IMR-90 (cell line): ENCODE measurements at regions not wholly inside any gene's neighbourhood (a gene's known extent, or its start where the extent isn't known, plus 50 kb on each side); places are given as distances from the start of the nearest gene placed in this dataset.
"Not testable (repeated sequence)": the region's sequence is repeated elsewhere in the genome, so short reads cannot be mapped to it uniquely, and the experiment has no call there.

Experiments used
- ATAC-seq: fragments of 200-7000 bp; cut with Tn5 transposase; 2 replicates; pipeline ENCODE4 v1.9.1; 2020; ENCODE audit warnings: low read depth, mild to moderate bottlenecking, moderate library complexity
- BruUV-seq: library from RNA; stranded (reverse); fragments of 400-500 nt; replicated peaks from 2 replicates; lab custom pipeline; 2021; lab: Mats Ljungman, UMichigan
- CTCF ChIA-PET: fragments of 300-600 bp; formaldehyde crosslinking; extraction: SDS; loops from one replicate; lab custom pipeline; 2021; ENCODE audit warnings: antibody characterized with exemption; lab: Yijun Ruan, JAX
- POLR2A ChIA-PET: fragments of 300-600 bp; sonication (Branson Sonifier 250); formaldehyde crosslinking; loops from one replicate; lab custom pipeline; 2022; ENCODE audit warnings: antibody characterized with exemption; ENCODE audit not compliant: unreplicated experiment; lab: Charles Lee
- DNase-seq: peaks from one replicate; pipeline ENCODE4 v3.0.0; 2013
- H2AFZ ChIP-seq: replicated peaks from 2 replicates; pipeline ENCODE3; 2013; ENCODE audit warnings: low read length, mild to moderate bottlenecking; ENCODE audit not compliant: poor library complexity
- H2AK5ac ChIP-seq: 2 replicates; pipeline ENCODE4 v1.6.1; 2013; ENCODE audit warnings: low read depth, low read length, inconsistent platforms
- H2AK9ac ChIP-seq: replicated peaks from 2 replicates; pipeline ENCODE3; 2013; ENCODE audit warnings: mild to moderate bottlenecking, low read depth, low read length, moderate library complexity; ENCODE audit not compliant: poor library complexity
- H2BK120ac ChIP-seq: 2 replicates; pipeline ENCODE4 v1.6.1; 2013; ENCODE audit warnings: low read depth, low read length, inconsistent platforms
- H2BK15ac ChIP-seq: 3 replicates; pipeline ENCODE4 v1.6.1; 2013; ENCODE audit warnings: low read depth, low read length, inconsistent platforms
- H2BK20ac ChIP-seq: 2 replicates; pipeline ENCODE4 v1.6.1; 2013; ENCODE audit warnings: low read depth, mild to moderate bottlenecking, inconsistent platforms, low read length, moderate library complexity
- H2BK5ac ChIP-seq: 2 replicates; pipeline ENCODE4 v1.6.1; 2013; ENCODE audit warnings: mild to moderate bottlenecking, low read depth, low read length, inconsistent platforms; ENCODE audit not compliant: poor library complexity, severe bottlenecking
- H3K14ac ChIP-seq: replicated peaks from 2 replicates; pipeline ENCODE4 v1.6.1; 2013; ENCODE audit warnings: low read depth, low read length, inconsistent platforms
- H3K18ac ChIP-seq: 2 replicates; pipeline ENCODE4 v1.6.1; 2013; ENCODE audit warnings: low read depth, low read length, control low read depth
- H3K23ac ChIP-seq: 2 replicates; pipeline ENCODE4 v1.6.1; 2013; ENCODE audit warnings: low read depth, low read length, inconsistent platforms
- H3K27ac ChIP-seq: 2 replicates; pipeline ENCODE4 v1.5.1; 2013; ENCODE audit warnings: mild to moderate bottlenecking, control low read depth, low read length; ENCODE audit not compliant: insufficient read depth
- H3K27me3 ChIP-seq: 2 replicates; pipeline ENCODE4 v1.6.1; 2013; ENCODE audit warnings: low read length; ENCODE audit not compliant: control insufficient read depth, insufficient read depth
- H3K36me3 ChIP-seq: 2 replicates; pipeline ENCODE4 v1.6.1; 2013; ENCODE audit warnings: low read length, mixed read lengths; ENCODE audit not compliant: control insufficient read depth, insufficient read depth
- H3K4ac ChIP-seq: 2 replicates; pipeline ENCODE4 v1.6.1; 2013; ENCODE audit warnings: low read depth, low read length, inconsistent platforms
- H3K4me1 ChIP-seq: 2 replicates; pipeline ENCODE4 v1.6.1; 2013; ENCODE audit warnings: low read length, mixed read lengths; ENCODE audit not compliant: control insufficient read depth, insufficient read depth
- H3K4me2 ChIP-seq: 2 replicates; pipeline ENCODE4 v1.6.1; 2013; ENCODE audit warnings: low read depth, mild to moderate bottlenecking, control low read depth, low read length, moderate library complexity
- H3K4me3 ChIP-seq: 2 replicates; pipeline ENCODE4 v1.5.1; 2013; ENCODE audit warnings: low read depth, mild to moderate bottlenecking, control low read depth, low read length, moderate library complexity; ENCODE audit not compliant: insufficient read depth
- H3K56ac ChIP-seq: 2 replicates; pipeline ENCODE4 v1.6.1; 2013; ENCODE audit warnings: low read length, inconsistent platforms; ENCODE audit not compliant: insufficient read depth; ENCODE audit errors: extremely low read depth
- H3K79me1 ChIP-seq, 2 experiments: 2 replicates each; pipeline ENCODE4 v1.6.1; 2013; ENCODE audit warnings: low read length in 2 of 2, inconsistent platforms in 1 of 2, low read depth in 1 of 2
- H3K9ac ChIP-seq: 2 replicates; pipeline ENCODE4 v1.6.1; 2013; ENCODE audit warnings: low read depth, low read length, control low read depth
- H3K9me1 ChIP-seq: 2 replicates; pipeline ENCODE4 v1.6.1; 2013; ENCODE audit warnings: low read length, inconsistent platforms; ENCODE audit not compliant: insufficient read depth
- H3K9me3 ChIP-seq: 2 replicates; pipeline ENCODE4 v1.6.1; 2013; ENCODE audit warnings: low read length; ENCODE audit not compliant: control insufficient read depth, insufficient read depth
- H4K20me1 ChIP-seq: 2 replicates; pipeline ENCODE4 v1.6.1; 2013; ENCODE audit warnings: low read length, inconsistent platforms; ENCODE audit not compliant: insufficient read depth
- H4K5ac ChIP-seq: 2 replicates; pipeline ENCODE4 v1.6.1; 2013; ENCODE audit warnings: mild to moderate bottlenecking, low read depth, low read length, control low read depth
- H4K8ac ChIP-seq, 2 experiments: 2 replicates each; pipeline ENCODE4 v1.6.1; 2013; ENCODE audit warnings: low read depth in 2 of 2, low read length in 2 of 2, control low read depth in 1 of 2, inconsistent platforms in 1 of 2
- H4K91ac ChIP-seq: 2 replicates; pipeline ENCODE4 v1.6.1; 2013; ENCODE audit warnings: low read depth, low read length, inconsistent platforms; ENCODE audit not compliant: insufficient read depth
- FOS ChIP-seq: fragments of 150-350 bp; IDR thresholded peaks from 2 replicates; pipeline ENCODE4 v1.6.1; 2016; ENCODE audit warnings: low read depth, low read length
- MAFK ChIP-seq: IDR thresholded peaks from 2 replicates; pipeline ENCODE4 v1.6.1; 2012; ENCODE audit warnings: low read depth, low read length, improper control_type of control experiment
- RAD21 ChIP-seq: IDR thresholded peaks from 2 replicates; pipeline ENCODE4 v1.6.1; 2012; ENCODE audit warnings: low read length, improper control_type of control experiment
- WGBS, 2 experiments: methylation state at CpG; one replicate each; pipeline versions ENCODE4 v1.1.5 to v1.1.7; 2013; ENCODE audit warnings: missing lambda C conversion rate in 2 of 2; ENCODE audit not compliant: insufficient read length in 1 of 2; ENCODE audit errors: extremely low coverage in 2 of 2; 5-methylcytosine and 5-hydroxymethylcytosine counted together
- dilution Hi-C: fragments of 300-500 bp; cut with HindIII; formaldehyde crosslinking; loops from one replicate; pipeline ENCODE4 v1.14.3; 2018; ENCODE audit warnings: low sequenced_read_pairs; ENCODE audit not compliant: unreplicated experiment
- in situ Hi-C: fragments of 300-500 bp; cut with MboI; formaldehyde crosslinking; loops from 3 replicates; pipeline ENCODE4 v1.14.3; 2019; ENCODE audit warnings: low sequenced_read_pairs, inconsistent platforms, mixed read lengths
- intact Hi-C: fragments of 100-400 bp; cut with micrococcal nuclease; formaldehyde crosslinking; loops from 2 replicates; pipeline ENCODE4 v1.10.0; 2022

GRCh38 chr13:44710576-44710975, 134.4 kb upstream of the TSC22D1 start:
- no peaks in the 10 kb centered on the region for H4K20me1 ChIP-seq
- WGBS, 2 experiments, result no CpG with 5 or more reads among the region's 2 CpGs
- H3K14ac ChIP-seq, result peak overlapping the region; percentile 92
- peak overlapping the region; percentile 81 for H2AK9ac ChIP-seq
- peak; percentile 96 for DNase-seq
- H2BK20ac ChIP-seq, result peak overlapping the region; percentile 96
- CTCF ChIA-PET, result no interaction called here
- dilution Hi-C loops (no loop called here), in situ Hi-C loops (no loop called here), intact Hi-C loops (loop anchor here (5.0 to 10.0 kb wide), 3 partner anchors 133 to 602 kb away; partner anchors contain the start of gene TSC22D1)
- peak overlapping the region; percentile 94 for H2BK5ac ChIP-seq
- H3K36me3 ChIP-seq, result no peaks in the 10 kb centered on the region
- H2AFZ ChIP-seq, result peak overlapping the region; percentile 53
- H3K27ac ChIP-seq, result peak overlapping the region; percentile 68
- H3K4me2 ChIP-seq, result peak overlapping the region; percentile 63; the same call in 1 of the 2 replicates
- H3K18ac ChIP-seq, result peak overlapping the region; percentile 92; the same call in 1 of the 2 replicates
- H3K4me1 ChIP-seq, result peaks cover 12% of the 10 kb centered on the region
- POLR2A ChIA-PET, result no interaction called here
- peak; percentile 59 for ATAC-seq
- H3K56ac ChIP-seq, result peak overlapping the region; percentile 66; the same call in 1 of the 2 replicates
- H2BK15ac ChIP-seq, result peak overlapping the region; percentile 69
- peak overlapping the region; percentile 77; the same call in 1 of the 2 replicates for H3K23ac ChIP-seq
- H3K9me3 ChIP-seq, result no peaks in the 10 kb centered on the region
- BruUV-seq, result no TSS peak
- H3K9ac ChIP-seq, result no peak overlapping the region
- H4K5ac ChIP-seq, result peak overlapping the region; percentile 65; the same call in 1 of the 2 replicates
- H3K79me1 ChIP-seq, result 0 out of 4 replicates have a peak, but pooled peaks cover 0 to 5% of the 10 kb centered on the region in 2 experiments
- H3K27me3 ChIP-seq, result no peaks in the 10 kb centered on the region
- H3K4ac ChIP-seq, result peak overlapping the region; percentile 95
- peak overlapping the region; percentile 37 to 96 for H4K8ac ChIP-seq
- no peak overlapping the region for H3K4me3 ChIP-seq
- TF ChIP-seq MAFK (no peak), FOS (peak; percentile 80), RAD21 (peak; percentile 12; the same call in 1 of the 2 replicates)
- no peaks in the 10 kb centered on the region for H3K9me1 ChIP-seq
- H4K91ac ChIP-seq, result peak overlapping the region; percentile 69
- H2BK120ac ChIP-seq, result peak overlapping the region; percentile 97
- peak overlapping the region; percentile 95 for H2AK5ac ChIP-seq

DNA sequence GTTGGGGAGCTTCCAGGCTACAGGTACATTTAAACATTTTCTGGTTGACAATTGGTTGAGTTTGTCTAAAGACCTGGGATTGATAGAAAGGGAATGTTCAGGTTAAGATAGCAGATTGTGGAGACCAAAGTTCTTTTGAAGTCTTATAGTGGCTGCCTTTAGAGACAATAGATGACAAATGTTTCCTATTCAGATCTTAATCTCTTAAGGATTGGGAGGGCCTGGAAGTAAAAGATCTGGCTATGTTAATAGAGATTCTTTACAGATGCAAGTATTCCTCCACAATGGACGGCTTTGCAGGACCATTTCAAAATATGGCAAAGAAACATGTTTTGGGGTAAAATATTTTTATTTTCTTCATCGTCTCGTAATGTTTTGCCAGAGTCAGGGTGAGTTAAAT, 128.7 kb upstream of the TSC22D1 start:
- BruUV-seq, result not testable (repeated sequence)

More for the DNA sequence above, 128.7 kb upstream of the TSC22D1 start:
- dilution Hi-C loops, H3K4me1 ChIP-seq, H3K23ac ChIP-seq, H4K91ac ChIP-seq, H3K27ac ChIP-seq, H2BK120ac ChIP-seq, H2BK15ac ChIP-seq, H3K9ac ChIP-seq, H3K9me1 ChIP-seq, H3K56ac ChIP-seq, H2AFZ ChIP-seq, H3K79me1 ChIP-seq, H4K8ac ChIP-seq, H2BK5ac ChIP-seq, CTCF ChIA-PET, H2BK20ac ChIP-seq, H3K4me3 ChIP-seq, H3K4me2 ChIP-seq, H2AK9ac ChIP-seq, H4K20me1 ChIP-seq, intact Hi-C loops, H4K5ac ChIP-seq, in situ Hi-C loops, H3K36me3 ChIP-seq, DNase-seq, H3K4ac ChIP-seq, H3K9me3 ChIP-seq, H2AK5ac ChIP-seq, ATAC-seq, H3K27me3 ChIP-seq, H3K18ac ChIP-seq, H3K14ac ChIP-seq: not testable (repeated sequence)
- POLR2A ChIA-PET, result interaction anchor here (0.6 kb wide), 1 partner anchor 129 kb away, joined by 4 read pairs; no protein-coding TSS in a partner anchor
- WGBS, 2 experiments, result no CpG with 5 or more reads among the region's 3 CpGs
